HepG2 (cell line): ENCODE measurements at regions not wholly inside any gene's neighbourhood (a gene's known extent, or its start where the extent isn't known, plus 50 kb on each side); places are given as distances from the start of the nearest gene placed in this dataset.

ENCODE experiments used
- FLYWCH1 ChIP-seq: sonication (generic); formaldehyde crosslinking; IDR thresholded peaks from 2 replicates; pipeline ENCODE4 v1.8.1; 2023; ENCODE audit warnings: mild to moderate bottlenecking, missing genetic modification reagents
- KLF16 ChIP-seq, 2 experiments: sonication (generic) in 1 of 2; formaldehyde crosslinking in 1 of 2; IDR thresholded peaks; 2 replicates each; pipeline versions ENCODE4 v1.6.1 to v1.8.0; 2016 to 2023; ENCODE audit warnings: missing genetic modification reagents in 2 of 2, missing compliant biosample characterization in 1 of 2
- NFE2L1 ChIP-seq: sonication (generic); formaldehyde crosslinking; IDR thresholded peaks from 2 replicates; pipeline ENCODE4 v1.4.0; 2020; ENCODE audit warnings: missing genetic modification reagents, mild to moderate bottlenecking, borderline replicate concordance
- PRDM4 ChIP-seq: sonication (generic); formaldehyde crosslinking; IDR thresholded peaks from 2 replicates; pipeline ENCODE4 v1.9.0; 2021; ENCODE audit warnings: missing genetic modification reagents, borderline replicate concordance
- ZBTB38 ChIP-seq: sonication (generic); formaldehyde crosslinking; IDR thresholded peaks from 2 replicates; pipeline ENCODE4 v1.5.1; 2020; ENCODE audit warnings: mild to moderate bottlenecking, missing genetic modification reagents
- ZNF503 ChIP-seq: sonication (generic); formaldehyde crosslinking; IDR thresholded peaks from 2 replicates; pipeline ENCODE4 v1.4.0; 2020; ENCODE audit warnings: missing genetic modification reagents
- ZNF687 ChIP-seq: sonication (generic); formaldehyde crosslinking; IDR thresholded peaks from 2 replicates; pipeline ENCODE4 v1.5.1; 2020; ENCODE audit warnings: mild to moderate bottlenecking, missing genetic modification reagents, moderate library complexity
- ZNF747 ChIP-seq: sonication (generic); formaldehyde crosslinking; IDR thresholded peaks from 2 replicates; pipeline ENCODE4 v1.8.1; 2023; ENCODE audit warnings: missing genetic modification reagents, mild to moderate bottlenecking, borderline replicate concordance
- ZSCAN20 ChIP-seq: sonication (generic); formaldehyde crosslinking; IDR thresholded peaks from 2 replicates; pipeline ENCODE4 v1.4.0; 2020; ENCODE audit warnings: missing genetic modification reagents, mild to moderate bottlenecking, borderline replicate concordance

DNA sequence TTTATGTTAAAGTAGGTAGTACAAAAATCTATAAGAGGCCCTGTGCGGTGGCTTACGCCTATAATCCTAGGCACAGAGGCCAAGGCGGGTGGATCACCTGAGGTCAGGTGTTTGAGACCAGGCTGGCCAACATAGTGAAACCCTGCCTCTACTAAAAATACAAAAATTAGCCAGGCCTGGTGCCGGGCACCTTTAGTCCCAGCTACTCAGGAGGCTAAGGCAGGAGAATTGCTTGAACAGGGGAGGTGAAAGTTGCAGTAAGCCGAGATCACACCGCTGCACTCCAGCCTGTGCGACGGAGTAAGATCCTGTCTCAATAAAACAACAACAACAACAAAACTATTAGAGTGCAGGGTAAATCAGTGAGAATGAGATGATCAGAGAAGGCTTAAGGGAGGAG lies 634.5 kb downstream of the NR2F1-AS1 start (continued):
- TF ChIP-seq ZNF503 (CRISPR knock-in tag): 0 out of 2 replicates have a peak, but pooled peaks have one; percentile 29
- TF ChIP-seq ZNF687 (CRISPR knock-in tag): peak; percentile 23; the same call in 1 of the 2 replicates
- TF ChIP-seq ZNF747: no peak
- peak; percentile 94 for TF ChIP-seq ZBTB38 (CRISPR knock-in tag)
- TF ChIP-seq PRDM4: no peak
- no peak for TF ChIP-seq ZSCAN20 (CRISPR knock-in tag)
- TF ChIP-seq KLF16 (CRISPR knock-in tag; IDR thresholded peaks at IDR 0.05): no peak
- no peak for TF ChIP-seq NFE2L1 (CRISPR knock-in tag)
- no peak for TF ChIP-seq FLYWCH1 (CRISPR knock-in tag)
